ENCODE measurements at regions not wholly inside any gene's neighbourhood (a gene's known extent, or its start where the extent isn't known, plus 50 kb on each side); places are given as distances from the start of the nearest gene placed in this dataset.
"Not testable (repeated sequence)": the region's sequence is repeated elsewhere in the genome, so short reads cannot be mapped to it uniquely, and the experiment has no call there.

DNA sequence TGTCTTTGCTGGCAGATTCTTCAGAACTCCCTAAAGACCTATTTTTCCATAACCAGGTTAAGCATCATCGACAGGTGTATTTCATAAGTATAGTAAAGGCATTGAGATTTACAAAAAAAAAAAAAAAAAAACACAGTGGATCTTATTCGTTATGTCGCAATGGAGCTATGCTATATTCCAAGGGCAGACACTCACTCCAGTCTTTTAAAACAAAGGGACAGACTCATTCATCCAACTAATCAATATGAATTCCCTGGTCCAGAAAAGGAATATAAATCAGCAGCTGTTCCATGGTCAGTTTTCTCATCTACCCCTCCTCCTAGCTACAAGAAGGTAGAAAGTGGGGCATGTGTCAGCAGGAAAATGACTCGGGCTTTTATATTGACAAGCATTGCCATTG lies 97.7 kb upstream of the MON1B start:
- no peak for TF ChIP-seq CTCF (IDR thresholded peaks at IDR 0.05)
- no peak overlapping the region for H3K27ac ChIP-seq
- DNase-seq (no peak), ATAC-seq (no peak), FAIRE-seq (no peak)
- H3K36me3 ChIP-seq = no peaks in the 10 kb centered on the region
- intact Hi-C loops (cut with DNase I) = no loop called here
- H3K27me3 ChIP-seq = no peaks in the 10 kb centered on the region
- WGBS, 2 donors = 60 to 64% methylated on average over 4 of the region's 4 CpGs
- no peaks in the 10 kb centered on the region for H3K9me3 ChIP-seq
- H3K4me1 ChIP-seq = no peaks in the 10 kb centered on the region
- H3K4me3 ChIP-seq = no peak overlapping the region

- intact Hi-C loops (cut with DNase I) = no loop called here
- Histone ChIP-seq H3K9me3 (no peaks in the 10 kb centered on the region), H3K27me3 (no peaks in the 10 kb centered on the region), H3K4me3 (no peak overlapping the region), H3K27ac (no peak overlapping the region), H3K36me3 (no peaks in the 10 kb centered on the region), H3K4me1 (no peaks in the 10 kb centered on the region)
- DNase-seq (no peak), FAIRE-seq (no peak), ATAC-seq (no peak)
- TF ChIP-seq CTCF (IDR thresholded peaks at IDR 0.05) = no peak
- 86 to 91% methylated on average over 2 of the region's 2 CpGs for WGBS, 2 donors
Measured at GRCh38 chr16:77093999-77094398, 97.0 kb upstream of the MON1B start.

DNA sequence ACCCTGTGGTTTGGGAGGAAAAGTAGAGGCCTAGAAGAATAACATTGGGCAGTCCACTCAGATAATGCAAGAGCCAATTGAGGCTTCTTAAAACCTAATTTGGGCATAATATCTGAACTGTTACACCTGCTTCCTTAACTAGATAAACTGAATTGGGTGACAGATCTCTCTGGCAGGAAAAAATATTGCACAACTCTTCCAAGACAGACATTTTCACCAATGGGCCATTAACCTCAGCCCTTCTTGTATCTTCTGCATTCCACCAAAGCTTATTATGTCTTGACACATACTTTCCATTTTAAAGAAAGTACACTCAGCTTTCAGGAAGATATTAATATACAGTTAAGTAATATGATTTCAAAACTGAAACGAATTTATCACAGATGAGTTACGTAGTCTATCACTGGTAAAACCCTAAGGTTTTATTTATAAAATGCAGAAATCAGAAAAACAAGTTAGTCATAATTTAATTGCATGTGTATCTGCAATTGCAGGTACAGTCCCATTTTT lies 79.9 kb upstream of the MON1B start:
- no peak for ATAC-seq

DNA sequence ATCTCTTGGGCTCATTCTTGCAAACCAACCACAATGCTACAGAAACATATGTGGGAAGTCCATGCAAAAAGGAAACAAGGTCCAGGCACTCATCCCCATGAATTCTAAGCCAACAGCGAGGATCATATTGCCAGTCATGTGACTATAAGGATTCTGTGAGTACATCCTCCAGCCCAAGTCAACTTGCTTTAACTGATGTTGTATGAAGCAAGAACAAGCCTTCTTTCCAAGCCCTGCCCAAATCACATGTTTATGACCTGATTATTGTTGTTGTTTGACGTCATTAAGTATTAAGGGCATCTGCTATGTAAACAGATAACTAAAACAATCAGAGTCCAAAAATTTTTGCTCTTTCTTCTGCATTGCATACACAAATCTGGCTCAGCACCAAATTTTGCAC lies 78.2 kb upstream of the MON1B start:
- 54 to 57% methylated on average over 2 of the region's 2 CpGs for WGBS, 2 donors
- H3K27ac ChIP-seq = no peak overlapping the region
- no peak overlapping the region for H3K4me3 ChIP-seq
- no peaks in the 10 kb centered on the region for H3K27me3 ChIP-seq
- intact Hi-C loops (cut with DNase I) = no loop called here
- no peak for DNase-seq
- no peaks in the 10 kb centered on the region for H3K4me1 ChIP-seq
- no peaks in the 10 kb centered on the region for H3K9me3 ChIP-seq
- no peaks in the 10 kb centered on the region for H3K36me3 ChIP-seq
- no peak for FAIRE-seq
- no peak for ATAC-seq
- no peak for TF ChIP-seq CTCF (IDR thresholded peaks at IDR 0.05)

More for the DNA sequence above, 79.9 kb upstream of the MON1B start:
- DNase-seq (no peak), FAIRE-seq (no peak)
- no peak overlapping the region for H3K27ac ChIP-seq
- H3K4me3 ChIP-seq = no peak overlapping the region
- no peaks in the 10 kb centered on the region for H3K36me3 ChIP-seq
- no peaks in the 10 kb centered on the region for H3K4me1 ChIP-seq
- intact Hi-C loops (cut with DNase I) = no loop called here
- TF ChIP-seq CTCF (IDR thresholded peaks at IDR 0.05) = no peak
- no peaks in the 10 kb centered on the region for H3K9me3 ChIP-seq
- WGBS, 2 donors = 69 to 71% methylated on average over 2 of the region's 2 CpGs
- no peaks in the 10 kb centered on the region for H3K27me3 ChIP-seq

DNA sequence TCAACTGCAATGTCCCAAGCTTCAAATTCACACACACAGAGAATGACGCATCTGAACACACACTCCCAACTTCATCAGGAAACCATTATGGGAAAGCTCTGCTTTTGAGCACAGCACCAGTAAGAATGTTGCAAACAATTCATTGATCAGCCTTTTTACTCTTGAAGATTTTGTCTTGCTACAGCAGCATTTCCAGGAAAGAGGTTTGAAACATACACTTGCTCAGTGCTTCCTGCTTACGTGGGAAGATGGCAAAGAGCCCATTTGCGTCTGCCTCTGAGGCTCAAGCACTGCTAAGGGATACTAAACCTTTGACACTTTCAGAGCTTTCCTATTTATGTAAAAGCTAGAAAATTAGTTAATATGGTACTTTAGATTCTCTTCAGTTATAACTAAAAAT lies 77.2 kb upstream of the MON1B start:
- DNase-seq (no peak), FAIRE-seq (no peak), ATAC-seq (no peak)
- H3K4me3 ChIP-seq = no peak overlapping the region
- no peaks in the 10 kb centered on the region for H3K4me1 ChIP-seq
- intact Hi-C loops (cut with DNase I) = no loop called here
- WGBS, 2 donors = 44 to 52% methylated on average over 3 of the region's 3 CpGs
- TF ChIP-seq CTCF (IDR thresholded peaks at IDR 0.05) = no peak
- no peaks in the 10 kb centered on the region for H3K9me3 ChIP-seq
- H3K27ac ChIP-seq = no peak overlapping the region
- no peaks in the 10 kb centered on the region for H3K36me3 ChIP-seq
- no peaks in the 10 kb centered on the region for H3K27me3 ChIP-seq

DNA sequence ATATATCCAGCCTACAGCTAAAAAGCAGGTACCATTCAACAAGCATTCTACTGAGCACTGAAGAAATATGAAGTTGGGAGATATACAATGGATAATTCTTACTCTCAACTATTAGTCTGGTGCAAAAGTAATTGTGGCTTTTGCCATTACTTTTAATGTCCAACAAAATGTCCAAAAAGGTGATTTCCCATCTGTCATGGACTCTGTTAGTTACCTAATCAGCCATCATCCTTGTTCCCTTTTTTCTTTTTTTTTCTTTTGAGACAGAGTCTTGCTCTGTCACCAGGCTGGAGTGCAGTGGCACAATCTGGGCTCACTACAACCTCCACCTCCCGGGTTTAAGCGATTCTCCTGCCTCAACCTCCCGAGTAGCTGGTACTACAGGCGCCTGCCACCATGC lies 76.6 kb upstream of the MON1B start:
- H3K27me3 ChIP-seq; DNase-seq; ATAC-seq; FAIRE-seq; intact Hi-C loops (cut with DNase I); H3K36me3 ChIP-seq; H3K9me3 ChIP-seq; H3K4me1 ChIP-seq; H3K4me3 ChIP-seq; H3K27ac ChIP-seq: not testable (repeated sequence)
- WGBS, 2 donors = 77 to 90% methylated on average over 4 of the region's 4 CpGs
